ENCODE measurements at regions not wholly inside any gene's neighbourhood (a gene's known extent, or its start where the extent isn't known, plus 50 kb on each side); places are given as distances from the start of the nearest gene placed in this dataset.
A peak's percentile ranks its signal among the peaks of the same experiment; 100 is the strongest.

- Mint-ChIP-seq H3K36me3 (ENCODE audit: insufficient read depth, unreplicated experiment) (no peaks in the 10 kb centered on the region), H3K27ac (ENCODE audit: unreplicated experiment) (peak overlapping the region; percentile 21), H3K4me1 (ENCODE audit: low read depth, unreplicated experiment) (no peaks in the 10 kb centered on the region), H3K27me3 (ENCODE audit: insufficient read depth, unreplicated experiment) (peaks cover 3% of the 10 kb centered on the region), H3K9me3 (ENCODE audit: unreplicated experiment) (no peaks in the 10 kb centered on the region), H3K4me3 (ENCODE audit: unreplicated experiment) (no peak overlapping the region)
- Histone ChIP-seq H3K4me1 (no peaks in the 10 kb centered on the region), H3K27me3 (replicated peaks; ENCODE audit: control insufficient read depth, insufficient read depth, low read length) (no peaks in the 10 kb centered on the region), H3K4me3 (ENCODE audit: low read depth, low read length) (no peak overlapping the region), H3K9me3 (no peaks in the 10 kb centered on the region), H3K36me3 (ENCODE audit: control insufficient read depth, insufficient read depth, low read length) (no peaks in the 10 kb centered on the region)
- ChIA-PET POLR2A (no interaction called here), CTCF (no interaction called here)
- TF ChIP-seq CTCF (IDR thresholded peaks at IDR 0.05; ENCODE audit: insufficient read depth in 1 of 2, low read depth in 1 of 2, low read length in 1 of 2, severe bottlenecking in 1 of 2, unreplicated experiment in 1 of 2): no peak
- no TSS peak for BruUV-seq (replicated peaks)
- intact Hi-C loops (cut with micrococcal nuclease; ENCODE audit: unreplicated experiment): no loop called here
- no peak for DNase-seq
These were observed 71.1 kb downstream of the TMEM114 start for GRCh38 chr16:8519179-8519578.

- peaks cover 4% of the 10 kb centered on the region for H3K27me3 Mint-ChIP-seq (ENCODE audit: insufficient read depth, unreplicated experiment)
- CTCF ChIA-PET: no interaction called here
These were observed 73.0 kb downstream of the TMEM114 start for GRCh38 chr16:8517280-8517679.

GRCh38 chr16:8516471-8516870 lies 73.8 kb downstream of the TMEM114 start:
- Mint-ChIP-seq H3K4me3 (ENCODE audit: unreplicated experiment) (no peak overlapping the region), H3K36me3 (ENCODE audit: insufficient read depth, unreplicated experiment) (no peaks in the 10 kb centered on the region), H3K4me1 (ENCODE audit: low read depth, unreplicated experiment) (no peaks in the 10 kb centered on the region), H3K27ac (ENCODE audit: unreplicated experiment) (no peak overlapping the region), H3K27me3 (ENCODE audit: insufficient read depth, unreplicated experiment) (peaks cover 4% of the 10 kb centered on the region), H3K9me3 (ENCODE audit: unreplicated experiment) (no peaks in the 10 kb centered on the region)
- Histone ChIP-seq H3K4me1 (no peaks in the 10 kb centered on the region), H3K4me3 (ENCODE audit: low read depth, low read length) (no peak overlapping the region), H3K9me3 (no peaks in the 10 kb centered on the region), H3K36me3 (ENCODE audit: control insufficient read depth, insufficient read depth, low read length) (no peaks in the 10 kb centered on the region), H3K27me3 (replicated peaks; ENCODE audit: control insufficient read depth, insufficient read depth, low read length) (no peaks in the 10 kb centered on the region)
- POLR2A ChIA-PET: no interaction called here
- BruUV-seq (replicated peaks): no TSS peak
- intact Hi-C loops (cut with micrococcal nuclease; ENCODE audit: unreplicated experiment): no loop called here
- TF ChIP-seq CTCF (IDR thresholded peaks at IDR 0.05; ENCODE audit: insufficient read depth in 1 of 2, low read depth in 1 of 2, low read length in 1 of 2, severe bottlenecking in 1 of 2, unreplicated experiment in 1 of 2): no peak
- CTCF ChIA-PET: no interaction called here
- no peak for DNase-seq

More at GRCh38 chr16:8517280-8517679, 73.0 kb downstream of the TMEM114 start:
- H3K36me3 ChIP-seq (ENCODE audit: control insufficient read depth, insufficient read depth, low read length): no peaks in the 10 kb centered on the region
- Mint-ChIP-seq H3K36me3 (ENCODE audit: insufficient read depth, unreplicated experiment) (no peaks in the 10 kb centered on the region), H3K27ac (ENCODE audit: unreplicated experiment) (no peak overlapping the region), H3K4me1 (ENCODE audit: low read depth, unreplicated experiment) (no peaks in the 10 kb centered on the region), H3K4me3 (ENCODE audit: unreplicated experiment) (no peak overlapping the region), H3K9me3 (ENCODE audit: unreplicated experiment) (no peaks in the 10 kb centered on the region)
- no peaks in the 10 kb centered on the region for H3K27me3 ChIP-seq (replicated peaks; ENCODE audit: control insufficient read depth, insufficient read depth, low read length)
- no peak for TF ChIP-seq CTCF (IDR thresholded peaks at IDR 0.05; ENCODE audit: insufficient read depth in 1 of 2, low read depth in 1 of 2, low read length in 1 of 2, severe bottlenecking in 1 of 2, unreplicated experiment in 1 of 2)
- POLR2A ChIA-PET: no interaction called here
- intact Hi-C loops (cut with micrococcal nuclease; ENCODE audit: unreplicated experiment): no loop called here
- no peaks in the 10 kb centered on the region for H3K4me1 ChIP-seq
- H3K4me3 ChIP-seq (ENCODE audit: low read depth, low read length): no peak overlapping the region
- DNase-seq: no peak
- H3K9me3 ChIP-seq: no peaks in the 10 kb centered on the region
- no TSS peak for BruUV-seq (replicated peaks)

Measured in Caco-2 (cell line).